H9 (cell line): ENCODE measurements at regions not wholly inside any gene's neighbourhood (a gene's known extent, or its start where the extent isn't known, plus 50 kb on each side); places are given as distances from the start of the nearest gene placed in this dataset.

Experiments used
- DNase-seq: peaks from one replicate; pipeline ENCODE4 v3.0.0-alpha.2; 2017
- H2AFZ ChIP-seq: one replicate; pipeline ENCODE4 v1.6.1; 2013; ENCODE audit warnings: mild to moderate bottlenecking, low read length, control low read depth, moderate library complexity
- H2AK5ac ChIP-seq: 2 replicates; pipeline ENCODE4 v1.6.1; 2013; ENCODE audit warnings: low read length, control low read depth, mixed read lengths; ENCODE audit not compliant: insufficient read length
- H2BK120ac ChIP-seq: one replicate; pipeline ENCODE4 v1.6.1; 2013; ENCODE audit warnings: low read depth, mild to moderate bottlenecking, low read length, control low read depth, inconsistent platforms; ENCODE audit not compliant: poor library complexity, severe bottlenecking
- H2BK12ac ChIP-seq: 2 replicates; pipeline ENCODE4 v1.6.1; 2013; ENCODE audit warnings: low read length, control low read depth, mixed read lengths, low read depth; ENCODE audit not compliant: insufficient read length
- H2BK15ac ChIP-seq: 2 replicates; pipeline ENCODE4 v1.6.1; 2013; ENCODE audit warnings: low read depth, low read length, control low read depth
- H2BK20ac ChIP-seq: one replicate; pipeline ENCODE4 v1.6.1; 2013; ENCODE audit warnings: low read depth, mild to moderate bottlenecking, low read length, control low read depth, inconsistent platforms; ENCODE audit not compliant: poor library complexity, severe bottlenecking
- H2BK5ac ChIP-seq: 2 replicates; pipeline ENCODE4 v1.6.1; 2013; ENCODE audit warnings: low read length, control low read depth, mixed read lengths; ENCODE audit not compliant: insufficient read length
- H3K14ac ChIP-seq: 2 replicates; pipeline ENCODE4 v1.6.1; 2013; ENCODE audit warnings: low read length, control low read depth; ENCODE audit not compliant: insufficient read depth
- H3K18ac ChIP-seq: 2 replicates; pipeline ENCODE4 v1.6.1; 2013; ENCODE audit warnings: low read depth, mild to moderate bottlenecking, mixed read lengths, low read length, control low read depth; ENCODE audit not compliant: insufficient read length
- H3K23ac ChIP-seq: 2 replicates; pipeline ENCODE4 v1.6.1; 2013; ENCODE audit warnings: low read length, control low read depth, mixed read lengths, low read depth; ENCODE audit not compliant: insufficient read length
- H3K23me2 ChIP-seq: 2 replicates; pipeline ENCODE4 v1.6.1; 2013; ENCODE audit warnings: low read depth, mild to moderate bottlenecking, mixed read lengths, low read length, control low read depth; ENCODE audit not compliant: insufficient read length, poor library complexity, severe bottlenecking
- H3K27ac ChIP-seq: 2 replicates; pipeline ENCODE4 v1.5.1; 2013; ENCODE audit warnings: low read length, control low read depth, mixed read lengths, low read depth; ENCODE audit not compliant: insufficient read length
- H3K27me3 ChIP-seq: 2 replicates; pipeline ENCODE4 v1.6.1; 2013; ENCODE audit warnings: low read length, control low read depth, inconsistent platforms; ENCODE audit not compliant: insufficient read depth
- H3K4ac ChIP-seq: 2 replicates; pipeline ENCODE4 v1.6.1; 2013; ENCODE audit warnings: low read depth, mild to moderate bottlenecking, control low read depth, inconsistent platforms, low read length, moderate library complexity
- H3K4me1 ChIP-seq: 2 replicates; pipeline ENCODE4 v1.6.1; 2013; ENCODE audit warnings: low read length, control low read depth, inconsistent platforms; ENCODE audit not compliant: insufficient read depth
- H3K4me2 ChIP-seq: 2 replicates; pipeline ENCODE4 v1.6.1; 2013; ENCODE audit warnings: low read length, control low read depth, mixed read lengths; ENCODE audit not compliant: insufficient read length, insufficient read depth
- H3K56ac ChIP-seq: 2 replicates; pipeline ENCODE4 v1.6.1; 2013; ENCODE audit warnings: low read depth, mild to moderate bottlenecking, mixed read lengths, low read length, control low read depth; ENCODE audit not compliant: insufficient read length
- H3K79me1 ChIP-seq: 2 replicates; pipeline ENCODE4 v1.6.1; 2013; ENCODE audit warnings: low read depth, mild to moderate bottlenecking, moderate library complexity, low read length, control low read depth, inconsistent platforms; ENCODE audit not compliant: insufficient read depth, poor library complexity, severe bottlenecking
- H3K79me2 ChIP-seq: 2 replicates; pipeline ENCODE4 v1.6.1; 2013; ENCODE audit warnings: low read length, control low read depth, inconsistent platforms; ENCODE audit not compliant: insufficient read depth
- H3K9ac ChIP-seq: 2 replicates; pipeline ENCODE4 v1.6.1; 2013; ENCODE audit warnings: low read length, control low read depth, mixed read lengths; ENCODE audit not compliant: insufficient read length; ENCODE audit errors: extremely low read depth
- H3K9me3 ChIP-seq: one replicate; pipeline ENCODE4 v1.6.1; 2013; ENCODE audit warnings: low read depth, low read length, inconsistent platforms; ENCODE audit not compliant: control insufficient read depth
- H3T11ph ChIP-seq: one replicate; pipeline ENCODE4 v1.6.1; 2013; ENCODE audit warnings: mild to moderate bottlenecking, low read length, control low read depth, inconsistent platforms
- H4K20me1 ChIP-seq: one replicate; pipeline ENCODE4 v1.6.1; 2013; ENCODE audit not compliant: control insufficient read depth, insufficient read length, insufficient read depth
- H4K5ac ChIP-seq: 2 replicates; pipeline ENCODE4 v1.6.1; 2013; ENCODE audit warnings: low read depth, mild to moderate bottlenecking, mixed read lengths, low read length, control low read depth; ENCODE audit not compliant: insufficient read length
- H4K8ac ChIP-seq: replicated peaks from 2 replicates; pipeline ENCODE4 v1.6.1; 2013; ENCODE audit warnings: low read length, control low read depth, mixed read lengths, low read depth; ENCODE audit not compliant: insufficient read length
- H4K91ac ChIP-seq: 2 replicates; pipeline ENCODE4 v1.6.1; 2013; ENCODE audit warnings: low read depth, mild to moderate bottlenecking, moderate library complexity, mixed read lengths, low read length, control low read depth; ENCODE audit not compliant: insufficient read length
- H3K27ac Mint-ChIP-seq, 3 experiments: 2 replicates in 2 of 3; 3 replicates in 1 of 3; pipeline ENCODE4 v1.8.0; 2020 to 2021; ENCODE audit warnings: mixed read lengths in 3 of 3, mild to moderate bottlenecking in 1 of 3, moderate library complexity in 1 of 3
- H3K27me3 Mint-ChIP-seq: 2 replicates; pipeline ENCODE4 v1.8.0; 2021; ENCODE audit warnings: low read depth, mild to moderate bottlenecking, moderate library complexity, mixed read lengths
- H3K36me3 Mint-ChIP-seq, 3 experiments: 2 replicates in 2 of 3; 3 replicates in 1 of 3; pipeline ENCODE4 v1.8.0; 2020 to 2021; ENCODE audit warnings: low read depth in 3 of 3, mixed read lengths in 3 of 3; ENCODE audit not compliant: insufficient read depth in 1 of 3
- H3K4me1 Mint-ChIP-seq, 2 experiments: 2 replicates each; pipeline ENCODE4 v1.8.0; 2020; ENCODE audit warnings: mixed read lengths in 2 of 2
- H3K4me3 Mint-ChIP-seq, 2 experiments: 2 replicates in 1 of 2; 3 replicates in 1 of 2; pipeline ENCODE4 v1.8.0; 2020 to 2021; ENCODE audit warnings: mild to moderate bottlenecking in 2 of 2, mixed read lengths in 2 of 2, moderate library complexity in 1 of 2
- H3K9me3 Mint-ChIP-seq, 2 experiments: 2 replicates in 1 of 2; 3 replicates in 1 of 2; pipeline ENCODE4 v1.8.0; 2020; ENCODE audit warnings: mild to moderate bottlenecking in 2 of 2, mixed read lengths in 2 of 2, moderate library complexity in 1 of 2
- TF ChIP-seq, protein P1 (sequence below): fragments of 200-600 bp; sonication (generic); conservative IDR thresholded peaks from 3 replicates; pipeline ENCODE4 v1.8.0; 2021; ENCODE audit warnings: antibody characterized with exemption, mild to moderate bottlenecking

GRCh38 chr7:146027243-146027642 is 89.4 kb upstream of the CNTNAP2 start:
- no peak overlapping the region for H4K8ac ChIP-seq
- H3K79me2 ChIP-seq, result no peaks in the 10 kb centered on the region
- no peak overlapping the region for H3K4ac ChIP-seq
- H3K23ac ChIP-seq, result no peak overlapping the region
- Mint-ChIP-seq H3K4me1 (peaks cover 5 to 7% of the 10 kb centered on the region in 2 experiments), H3K36me3 (peaks cover 0 to 10% (median 6%) of the 10 kb centered on the region in 3 experiments; a peak in 4 of 7 replicates), H3K27ac (no peak overlapping the region), H3K4me3 (no peak overlapping the region), H3K9me3 (peaks cover 6 to 11% of the 10 kb centered on the region in 2 experiments; a peak in 3 of 5 replicates), H3K27me3 (no peaks in the 10 kb centered on the region)
- H2AK5ac ChIP-seq, result no peak overlapping the region
- no peak overlapping the region for H2BK20ac ChIP-seq
- H2BK12ac ChIP-seq, result no peak overlapping the region
- no peak overlapping the region for H3K56ac ChIP-seq
- H2AFZ ChIP-seq, result no peak overlapping the region
- no peak for DNase-seq
- no peak overlapping the region for H3K27ac ChIP-seq
- no peak overlapping the region for H4K91ac ChIP-seq
- H3K18ac ChIP-seq, result no peak overlapping the region
- TF ChIP-seq, protein P1, sequence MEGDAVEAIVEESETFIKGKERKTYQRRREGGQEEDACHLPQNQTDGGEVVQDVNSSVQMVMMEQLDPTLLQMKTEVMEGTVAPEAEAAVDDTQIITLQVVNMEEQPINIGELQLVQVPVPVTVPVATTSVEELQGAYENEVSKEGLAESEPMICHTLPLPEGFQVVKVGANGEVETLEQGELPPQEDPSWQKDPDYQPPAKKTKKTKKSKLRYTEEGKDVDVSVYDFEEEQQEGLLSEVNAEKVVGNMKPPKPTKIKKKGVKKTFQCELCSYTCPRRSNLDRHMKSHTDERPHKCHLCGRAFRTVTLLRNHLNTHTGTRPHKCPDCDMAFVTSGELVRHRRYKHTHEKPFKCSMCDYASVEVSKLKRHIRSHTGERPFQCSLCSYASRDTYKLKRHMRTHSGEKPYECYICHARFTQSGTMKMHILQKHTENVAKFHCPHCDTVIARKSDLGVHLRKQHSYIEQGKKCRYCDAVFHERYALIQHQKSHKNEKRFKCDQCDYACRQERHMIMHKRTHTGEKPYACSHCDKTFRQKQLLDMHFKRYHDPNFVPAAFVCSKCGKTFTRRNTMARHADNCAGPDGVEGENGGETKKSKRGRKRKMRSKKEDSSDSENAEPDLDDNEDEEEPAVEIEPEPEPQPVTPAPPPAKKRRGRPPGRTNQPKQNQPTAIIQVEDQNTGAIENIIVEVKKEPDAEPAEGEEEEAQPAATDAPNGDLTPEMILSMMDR, result no peak
- H2BK15ac ChIP-seq, result no peak overlapping the region
- no peaks in the 10 kb centered on the region for H3K79me1 ChIP-seq
- no peak overlapping the region for H3K14ac ChIP-seq
- H3T11ph ChIP-seq, result no peak overlapping the region
- no peaks in the 10 kb centered on the region for H3K23me2 ChIP-seq
- H2BK120ac ChIP-seq, result no peak overlapping the region
- H2BK5ac ChIP-seq, result no peak overlapping the region
- no peaks in the 10 kb centered on the region for H4K20me1 ChIP-seq
- no peaks in the 10 kb centered on the region for H3K27me3 ChIP-seq
- H3K9me3 ChIP-seq, result no peaks in the 10 kb centered on the region
- H3K4me1 ChIP-seq, result peaks cover 2% of the 10 kb centered on the region; the same call in 1 of the 2 replicates
- H3K9ac ChIP-seq, result no peak overlapping the region
- no peak overlapping the region for H4K5ac ChIP-seq
- H3K4me2 ChIP-seq, result no peak overlapping the region
